ENCODE measurements at regions not wholly inside any gene's neighbourhood (a gene's known extent, or its start where the extent isn't known, plus 50 kb on each side); places are given as distances from the start of the nearest gene placed in this dataset.
"Not testable (repeated sequence)": the region's sequence is repeated elsewhere in the genome, so short reads cannot be mapped to it uniquely, and the experiment has no call there.

DNA sequence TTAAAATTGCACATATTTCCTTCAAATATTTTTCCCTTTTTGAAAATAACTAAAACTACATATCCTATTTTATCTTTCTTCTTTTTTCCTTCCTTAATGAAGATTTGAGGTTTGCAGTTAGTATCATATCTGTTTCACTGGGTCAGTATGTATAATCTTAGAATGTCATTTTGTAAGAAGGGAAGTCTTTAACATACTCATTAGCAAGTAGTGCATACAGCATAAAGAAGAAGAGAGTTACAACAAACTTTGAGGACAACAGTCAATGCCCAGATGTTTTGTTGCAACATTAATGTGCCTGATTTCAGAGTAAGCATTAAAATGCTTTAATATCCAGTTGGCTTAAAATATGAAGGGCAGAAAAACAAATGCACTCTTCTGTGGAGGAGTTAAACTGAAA is 176.9 kb upstream of the FBXO33 start:
- DNase-seq (ENCODE audit: low spot score) (no peak), ATAC-seq (ENCODE audit: low FRiP score) (no peak)
- no peak for TF ChIP-seq CTCF (IDR thresholded peaks at IDR 0.05)

DNA sequence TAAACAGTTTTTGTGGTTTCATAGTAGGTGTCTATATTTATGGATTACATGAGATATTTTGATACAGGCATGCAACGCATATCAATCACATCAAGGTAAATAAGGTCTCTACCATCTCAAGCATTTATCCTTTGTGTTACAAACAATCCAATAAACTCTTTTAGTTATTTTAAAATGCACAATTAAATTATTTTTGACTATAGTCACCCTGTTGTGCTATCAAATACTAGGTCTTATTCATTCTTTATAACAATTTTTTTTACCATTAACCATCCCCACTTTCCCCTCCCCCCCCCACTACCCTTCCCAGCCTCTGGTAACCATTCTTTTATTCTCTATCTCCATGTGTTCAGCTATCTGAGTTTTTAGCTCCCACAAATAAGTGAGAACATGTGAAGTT is 175.7 kb upstream of the FBXO33 start:
- ATAC-seq (ENCODE audit: low FRiP score) (no peak), DNase-seq (ENCODE audit: low spot score) (no peak)
- TF ChIP-seq CTCF (IDR thresholded peaks at IDR 0.05): no peak

DNA sequence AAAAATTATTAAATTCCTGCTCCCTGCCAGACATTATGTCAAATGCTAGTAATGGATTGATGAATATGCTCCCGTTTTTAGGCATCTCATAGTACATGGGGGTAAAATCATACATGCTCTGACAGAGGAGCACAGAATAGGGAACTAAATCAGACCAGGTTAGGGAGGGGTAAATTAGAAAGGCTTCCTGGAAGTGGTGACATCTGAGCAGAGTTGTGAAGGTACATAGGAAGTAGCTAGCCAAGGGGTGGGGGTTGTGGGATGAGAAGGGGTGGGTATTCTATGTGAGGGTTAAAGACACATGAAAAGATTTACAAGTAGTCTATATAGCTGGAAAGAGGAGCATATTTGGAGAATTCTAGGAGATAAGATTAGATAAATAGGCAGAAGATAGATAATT is 171.7 kb upstream of the FBXO33 start:
- TF ChIP-seq CTCF (IDR thresholded peaks at IDR 0.05): no peak
- DNase-seq (ENCODE audit: low spot score) (no peak), ATAC-seq (ENCODE audit: low FRiP score) (no peak)

DNA sequence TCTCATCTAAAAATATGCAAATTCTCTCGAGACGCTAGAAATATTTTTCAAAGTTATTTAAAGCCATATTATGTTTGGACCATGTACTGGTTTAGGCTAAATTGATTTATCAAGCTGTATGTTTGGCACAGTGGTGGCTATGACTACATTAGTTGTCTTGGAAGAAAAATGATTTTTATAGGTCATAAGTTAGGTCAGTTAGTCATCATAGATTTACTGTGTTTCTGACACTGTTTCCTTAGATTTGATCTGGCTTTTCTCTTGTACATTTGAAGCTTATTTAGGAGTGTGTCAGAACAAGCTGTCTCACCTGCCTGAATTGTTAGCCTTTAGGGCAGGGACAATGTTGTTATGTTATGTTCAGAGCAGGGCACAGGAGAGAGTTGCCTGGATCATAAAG is 161.1 kb upstream of the FBXO33 start:
- TF ChIP-seq CTCF (IDR thresholded peaks at IDR 0.05): no peak
- ATAC-seq (ENCODE audit: low FRiP score) (no peak), DNase-seq (ENCODE audit: low spot score) (no peak)

DNA sequence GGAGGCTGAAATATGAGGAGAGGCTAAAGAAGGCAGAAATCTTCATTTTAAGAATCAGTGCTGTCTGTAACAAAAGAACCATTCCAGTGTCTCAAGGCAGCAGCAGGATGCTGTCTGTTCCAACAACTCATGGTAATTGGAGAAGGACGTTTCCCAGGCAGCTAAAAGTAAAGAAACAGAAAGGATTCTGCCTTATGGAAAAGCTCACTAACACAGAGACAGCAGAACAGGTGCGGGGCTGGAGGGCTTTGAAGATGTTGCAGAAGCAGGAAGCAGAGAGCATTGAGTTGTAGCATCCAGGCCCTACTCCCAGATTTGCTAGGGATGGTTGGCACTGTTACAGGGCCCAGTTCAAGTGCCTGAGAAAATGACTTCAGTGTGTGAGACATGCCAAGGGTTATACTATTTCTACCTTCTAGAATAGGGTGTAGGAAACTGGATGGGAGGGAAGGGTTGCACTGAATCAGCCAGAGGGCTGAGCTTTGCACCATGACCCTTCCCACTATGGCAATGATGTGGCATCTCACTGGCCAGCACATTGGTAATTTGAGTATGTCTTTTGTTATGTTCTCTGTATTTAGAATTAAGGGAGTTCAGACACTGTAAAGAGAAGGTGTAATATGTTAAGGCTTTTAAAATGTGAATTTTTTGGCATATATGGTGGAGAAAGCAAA is 160.0 kb upstream of the FBXO33 start:
- ATAC-seq (ENCODE audit: low FRiP score): no peak
- no peak for TF ChIP-seq CTCF (IDR thresholded peaks at IDR 0.05)

GRCh38 chr14:39589882-39590281 is 157.6 kb upstream of the FBXO33 start:
- not testable (repeated sequence) for ATAC-seq (ENCODE audit: low FRiP score); DNase-seq (ENCODE audit: low spot score)

More for the DNA sequence above, 160.0 kb upstream of the FBXO33 start:
- DNase-seq (ENCODE audit: low spot score): no peak

- ATAC-seq (ENCODE audit: low FRiP score) (no peak), DNase-seq (ENCODE audit: low spot score) (no peak)
- TF ChIP-seq CTCF (IDR thresholded peaks at IDR 0.05): no peak
Observed at GRCh38 chr14:39582028-39582654, 149.9 kb upstream of the FBXO33 start.
